ENCODE measurements at regions not wholly inside any gene's neighbourhood (a gene's known extent, or its start where the extent isn't known, plus 50 kb on each side); places are given as distances from the start of the nearest gene placed in this dataset.

DNA sequence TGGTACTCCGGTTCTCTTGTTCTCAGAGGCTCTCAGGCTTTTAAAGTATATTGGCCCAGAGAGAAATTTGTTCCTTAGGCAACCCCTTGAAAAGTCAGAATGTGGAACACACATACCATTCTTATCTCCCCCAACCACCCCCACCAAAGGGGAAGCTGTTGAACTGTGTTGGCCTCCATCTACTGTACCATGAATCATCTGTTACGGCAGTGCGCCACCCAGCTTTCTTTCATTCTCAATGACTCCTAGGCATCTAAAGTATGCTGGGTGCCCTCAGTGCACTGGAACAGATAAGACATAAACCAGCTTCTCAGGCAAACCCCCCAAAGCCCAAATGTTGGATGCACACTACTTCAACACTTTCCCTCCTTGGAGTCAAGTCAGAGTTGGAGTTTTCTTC, 696.2 kb upstream of the TENM4 start:
- no peak for DNase-seq (ENCODE audit: low spot score)
- Histone ChIP-seq H3K9ac (ENCODE audit: low read depth, low read length, poor library complexity) (no peak overlapping the region), H3K23ac (ENCODE audit: low read depth, low read length, poor library complexity) (no peak overlapping the region), H3K14ac (ENCODE audit: low read length) (no peak overlapping the region), H2AK5ac (ENCODE audit: low read depth, low read length) (no peak overlapping the region), H3K9me3 (replicated peaks in 1 of 2; ENCODE audit: control insufficient read depth in 2 of 2, insufficient read depth in 1 of 2, low read depth in 1 of 2, low read length in 2 of 2) (no peaks in the 10 kb centered on the region), H2BK120ac (ENCODE audit: low read depth, low read length) (no peak overlapping the region), H3K36me3 (replicated peaks in 1 of 2; ENCODE audit: control insufficient read depth in 2 of 2, insufficient read depth in 2 of 2, low read length in 2 of 2) (no peaks in the 10 kb centered on the region), H3K79me1 (ENCODE audit: low read depth, low read length) (no peaks in the 10 kb centered on the region), H3K4me3 (ENCODE audit: low read length in 2 of 2) (no peak overlapping the region), H3K27ac (replicated peaks; ENCODE audit: low read length) (no peak overlapping the region), H3K27me3 (ENCODE audit: control insufficient read depth in 3 of 3, insufficient read depth in 3 of 3, low read depth in 1 of 3, low read length in 3 of 3) (no peaks in the 10 kb centered on the region), H2AFZ (ENCODE audit: low read length) (no peak overlapping the region), H4K91ac (ENCODE audit: low read depth, low read length, poor library complexity) (no peak overlapping the region), H3K4me1 (ENCODE audit: control insufficient read depth in 2 of 2, insufficient read depth in 1 of 2, low read depth in 1 of 2, low read length in 2 of 2) (no peaks in the 10 kb centered on the region), H2BK15ac (ENCODE audit: low read length) (no peak overlapping the region), H2BK5ac (ENCODE audit: low read length) (no peak overlapping the region), H2BK12ac (ENCODE audit: low read length) (no peak overlapping the region), H3K4me2 (ENCODE audit: insufficient read depth, low read length, poor library complexity, severe bottlenecking) (no peak overlapping the region), H3K18ac (ENCODE audit: low read length) (no peak overlapping the region), H4K8ac (ENCODE audit: low read depth, low read length) (no peak overlapping the region), H3K4ac (ENCODE audit: low read length) (no peak overlapping the region)
- no CpG with 5 or more reads among the region's 3 CpGs for WGBS, 2 donors (ENCODE audit: extremely low coverage in 2 of 2, insufficient read length in 2 of 2, insufficient replicate concordance in 1 of 2)

DNA sequence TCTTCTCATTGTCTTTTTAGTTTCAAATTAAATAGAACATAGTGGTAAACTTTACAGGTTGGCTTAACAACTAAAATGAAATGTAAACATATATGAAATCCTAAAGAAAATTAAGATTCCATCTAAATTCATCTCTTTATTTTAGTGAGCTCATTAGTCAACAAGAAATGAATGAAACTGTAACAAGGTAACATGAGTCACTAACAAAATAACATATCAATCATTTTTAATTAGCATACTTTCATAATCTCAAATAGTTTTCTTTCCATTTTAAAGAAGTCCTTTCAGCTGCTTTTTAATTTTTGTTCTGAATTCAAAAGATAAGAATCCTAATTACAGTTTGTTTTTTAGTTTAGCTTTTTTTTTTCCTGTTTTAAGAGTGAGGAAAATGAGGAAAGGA, 688.6 kb upstream of the TENM4 start:
- no peak overlapping the region for H3K4me3 ChIP-seq (ENCODE audit: low read length in 2 of 2)
- H3K4me1 ChIP-seq (ENCODE audit: control insufficient read depth in 2 of 2, insufficient read depth in 1 of 2, low read depth in 1 of 2, low read length in 2 of 2): no peaks in the 10 kb centered on the region
- no peak for DNase-seq (ENCODE audit: low spot score)

DNA sequence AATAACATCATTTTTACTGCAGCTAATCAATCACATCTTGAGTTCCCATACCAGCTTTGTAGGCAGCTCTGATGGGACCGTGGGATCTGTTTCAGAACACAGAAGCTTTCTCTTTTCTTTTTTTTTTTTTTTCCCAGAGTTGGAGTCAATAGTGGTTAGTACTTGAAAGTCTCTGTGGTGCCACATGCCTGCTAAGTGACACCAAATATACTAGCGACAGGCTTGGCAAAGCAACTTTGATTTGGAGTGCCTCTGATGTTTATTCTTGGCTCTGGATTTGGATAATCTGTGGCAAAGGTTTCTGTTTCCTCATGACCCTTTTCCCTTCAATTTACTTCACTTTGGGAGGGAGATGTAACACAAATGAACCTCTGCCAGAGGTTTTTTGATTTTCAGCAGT, 681.4 kb upstream of the TENM4 start:
- no peak overlapping the region for H2BK120ac ChIP-seq (ENCODE audit: low read depth, low read length)
- no peaks in the 10 kb centered on the region for H3K27me3 ChIP-seq (ENCODE audit: control insufficient read depth in 3 of 3, insufficient read depth in 3 of 3, low read depth in 1 of 3, low read length in 3 of 3)
- no peak overlapping the region for H3K18ac ChIP-seq (ENCODE audit: low read length)
- no peak overlapping the region for H3K4me3 ChIP-seq (ENCODE audit: low read length in 2 of 2)
- no peaks in the 10 kb centered on the region for H3K36me3 ChIP-seq (replicated peaks in 1 of 2; ENCODE audit: control insufficient read depth in 2 of 2, insufficient read depth in 2 of 2, low read length in 2 of 2)
- no peak overlapping the region for H2AK5ac ChIP-seq (ENCODE audit: low read depth, low read length)
- no peak overlapping the region for H3K4ac ChIP-seq (ENCODE audit: low read length)
- peaks cover 3 to 8% of the 10 kb centered on the region in 2 donors for H3K9me3 ChIP-seq (replicated peaks in 1 of 2; ENCODE audit: control insufficient read depth in 2 of 2, insufficient read depth in 1 of 2, low read depth in 1 of 2, low read length in 2 of 2)
- no peak overlapping the region for H4K91ac ChIP-seq (ENCODE audit: low read depth, low read length, poor library complexity)
- no peak overlapping the region for H3K4me2 ChIP-seq (ENCODE audit: insufficient read depth, low read length, poor library complexity, severe bottlenecking)
- H3K27ac ChIP-seq (replicated peaks; ENCODE audit: low read length): no peak overlapping the region
- no peak for DNase-seq (ENCODE audit: low spot score)
- WGBS, 2 donors (ENCODE audit: extremely low coverage in 2 of 2, insufficient read length in 2 of 2, insufficient replicate concordance in 1 of 2): no CpG with 5 or more reads among the region's 2 CpGs
- H2BK5ac ChIP-seq (ENCODE audit: low read length): no peak overlapping the region
- H2AFZ ChIP-seq (ENCODE audit: low read length): no peak overlapping the region
- no peak overlapping the region for H3K9ac ChIP-seq (ENCODE audit: low read depth, low read length, poor library complexity)
- H3K14ac ChIP-seq (ENCODE audit: low read length): no peak overlapping the region
- no peak overlapping the region for H2BK12ac ChIP-seq (ENCODE audit: low read length)
- H3K79me1 ChIP-seq (ENCODE audit: low read depth, low read length): no peaks in the 10 kb centered on the region
- no peak overlapping the region for H2BK15ac ChIP-seq (ENCODE audit: low read length)
- H4K8ac ChIP-seq (ENCODE audit: low read depth, low read length): no peak overlapping the region
- peaks cover 5 to 8% of the 10 kb centered on the region in 2 donors for H3K4me1 ChIP-seq (ENCODE audit: control insufficient read depth in 2 of 2, insufficient read depth in 1 of 2, low read depth in 1 of 2, low read length in 2 of 2)
- H3K23ac ChIP-seq (ENCODE audit: low read depth, low read length, poor library complexity): no peak overlapping the region

More for the DNA sequence above, 688.6 kb upstream of the TENM4 start:
- Histone ChIP-seq H2BK5ac (ENCODE audit: low read length) (no peak overlapping the region), H4K8ac (ENCODE audit: low read depth, low read length) (no peak overlapping the region), H2AK5ac (ENCODE audit: low read depth, low read length) (no peak overlapping the region), H3K23ac (ENCODE audit: low read depth, low read length, poor library complexity) (no peak overlapping the region), H3K4ac (ENCODE audit: low read length) (no peak overlapping the region), H3K36me3 (replicated peaks in 1 of 2; ENCODE audit: control insufficient read depth in 2 of 2, insufficient read depth in 2 of 2, low read length in 2 of 2) (no peaks in the 10 kb centered on the region), H2AFZ (ENCODE audit: low read length) (no peak overlapping the region), H3K9me3 (replicated peaks in 1 of 2; ENCODE audit: control insufficient read depth in 2 of 2, insufficient read depth in 1 of 2, low read depth in 1 of 2, low read length in 2 of 2) (peaks cover 0 to 3% of the 10 kb centered on the region in 2 donors), H3K4me2 (ENCODE audit: insufficient read depth, low read length, poor library complexity, severe bottlenecking) (no peak overlapping the region), H3K18ac (ENCODE audit: low read length) (no peak overlapping the region), H3K14ac (ENCODE audit: low read length) (no peak overlapping the region), H4K91ac (ENCODE audit: low read depth, low read length, poor library complexity) (no peak overlapping the region), H2BK15ac (ENCODE audit: low read length) (no peak overlapping the region), H3K9ac (ENCODE audit: low read depth, low read length, poor library complexity) (no peak overlapping the region), H3K27me3 (ENCODE audit: control insufficient read depth in 3 of 3, insufficient read depth in 3 of 3, low read depth in 1 of 3, low read length in 3 of 3) (no peaks in the 10 kb centered on the region), H2BK12ac (ENCODE audit: low read length) (no peak overlapping the region), H3K79me1 (ENCODE audit: low read depth, low read length) (no peaks in the 10 kb centered on the region), H3K27ac (replicated peaks; ENCODE audit: low read length) (no peak overlapping the region), H2BK120ac (ENCODE audit: low read depth, low read length) (no peak overlapping the region)

DNA sequence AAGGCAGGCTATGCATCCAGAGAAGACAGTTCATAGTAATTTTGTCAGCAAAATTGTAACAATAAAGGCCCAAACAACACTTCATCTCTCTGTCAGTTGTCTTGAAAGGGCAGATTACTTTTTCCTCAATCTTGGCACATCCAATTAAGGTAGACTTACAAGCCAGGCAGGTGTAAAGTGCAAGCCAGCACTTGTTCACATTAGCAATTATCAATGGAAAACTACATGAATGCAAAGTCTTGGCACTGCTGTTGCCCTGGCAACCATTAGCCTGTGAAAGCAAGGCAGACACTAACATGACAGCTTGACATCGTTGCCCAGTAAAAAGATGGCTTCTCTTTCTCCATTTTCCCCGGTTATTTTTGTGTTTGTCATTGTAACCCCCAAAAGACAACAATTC, 677.2 kb upstream of the TENM4 start:
- no CpG with 5 or more reads among the region's 2 CpGs for WGBS, 2 donors (ENCODE audit: extremely low coverage in 2 of 2, insufficient read length in 2 of 2, insufficient replicate concordance in 1 of 2)

More for the DNA sequence above, 677.2 kb upstream of the TENM4 start:
- H4K8ac ChIP-seq (ENCODE audit: low read depth, low read length): no peak overlapping the region
- no peak overlapping the region for H2AFZ ChIP-seq (ENCODE audit: low read length)
- no peak overlapping the region for H4K91ac ChIP-seq (ENCODE audit: low read depth, low read length, poor library complexity)
- no peak overlapping the region for H3K18ac ChIP-seq (ENCODE audit: low read length)
- H2BK5ac ChIP-seq (ENCODE audit: low read length): no peak overlapping the region
- no peak overlapping the region for H3K14ac ChIP-seq (ENCODE audit: low read length)
- H3K23ac ChIP-seq (ENCODE audit: low read depth, low read length, poor library complexity): no peak overlapping the region
- H2AK5ac ChIP-seq (ENCODE audit: low read depth, low read length): no peak overlapping the region
- DNase-seq (ENCODE audit: low spot score): no peak
- H3K4me1 ChIP-seq (ENCODE audit: control insufficient read depth in 2 of 2, insufficient read depth in 1 of 2, low read depth in 1 of 2, low read length in 2 of 2): peaks cover 5 to 8% of the 10 kb centered on the region in 2 donors
- no peaks in the 10 kb centered on the region for H3K27me3 ChIP-seq (ENCODE audit: control insufficient read depth in 3 of 3, insufficient read depth in 3 of 3, low read depth in 1 of 3, low read length in 3 of 3)
- no peak overlapping the region for H2BK15ac ChIP-seq (ENCODE audit: low read length)
- no peak overlapping the region for H2BK120ac ChIP-seq (ENCODE audit: low read depth, low read length)
- no peak overlapping the region for H3K4me2 ChIP-seq (ENCODE audit: insufficient read depth, low read length, poor library complexity, severe bottlenecking)
- H3K9ac ChIP-seq (ENCODE audit: low read depth, low read length, poor library complexity): no peak overlapping the region
- H3K4me3 ChIP-seq (ENCODE audit: low read length in 2 of 2): no peak overlapping the region
- H3K9me3 ChIP-seq (replicated peaks in 1 of 2; ENCODE audit: control insufficient read depth in 2 of 2, insufficient read depth in 1 of 2, low read depth in 1 of 2, low read length in 2 of 2): no peaks in the 10 kb centered on the region
- no peaks in the 10 kb centered on the region for H3K36me3 ChIP-seq (replicated peaks in 1 of 2; ENCODE audit: control insufficient read depth in 2 of 2, insufficient read depth in 2 of 2, low read length in 2 of 2)
- no peak overlapping the region for H3K4ac ChIP-seq (ENCODE audit: low read length)
- no peak overlapping the region for H2BK12ac ChIP-seq (ENCODE audit: low read length)
- no peak overlapping the region for H3K27ac ChIP-seq (replicated peaks; ENCODE audit: low read length)
- H3K79me1 ChIP-seq (ENCODE audit: low read depth, low read length): no peaks in the 10 kb centered on the region
